Inflammatory macrophage (primary cell): ENCODE measurements at regions not wholly inside any gene's neighbourhood (a gene's known extent, or its start where the extent isn't known, plus 50 kb on each side); places are given as distances from the start of the nearest gene placed in this dataset.

Source experiments
- DNase-seq, 2 donors: peaks; one replicate each; pipeline ENCODE4 v3.0.0-alpha.2; 2020 to 2022

- DNase-seq, result peak; percentile 97 to 98
Measured at GRCh38 chr13:99436686-99437416, 64.4 kb upstream of the TM9SF2 start.

GRCh38 chr13:99439048-99439447, 62.2 kb upstream of the TM9SF2 start:
- DNase-seq, result no peak

- DNase-seq, result no peak
Measured at GRCh38 chr13:99439850-99440604, 61.2 kb upstream of the TM9SF2 start.

GRCh38 chr13:99442273-99442895, 58.9 kb upstream of the TM9SF2 start:
- peak; percentile 72 to 75 for DNase-seq

GRCh38 chr13:99446242-99446641, 55.0 kb upstream of the TM9SF2 start:
- no peak for DNase-seq

GRCh38 chr13:99448546-99448945, 52.7 kb upstream of the TM9SF2 start:
- no peak for DNase-seq

- DNase-seq, result no peak
Measured at GRCh38 chr13:99450416-99450815, 50.9 kb upstream of the TM9SF2 start.
